ENCODE measurements at regions not wholly inside any gene's neighbourhood (a gene's known extent, or its start where the extent isn't known, plus 50 kb on each side); places are given as distances from the start of the nearest gene placed in this dataset.

DNA sequence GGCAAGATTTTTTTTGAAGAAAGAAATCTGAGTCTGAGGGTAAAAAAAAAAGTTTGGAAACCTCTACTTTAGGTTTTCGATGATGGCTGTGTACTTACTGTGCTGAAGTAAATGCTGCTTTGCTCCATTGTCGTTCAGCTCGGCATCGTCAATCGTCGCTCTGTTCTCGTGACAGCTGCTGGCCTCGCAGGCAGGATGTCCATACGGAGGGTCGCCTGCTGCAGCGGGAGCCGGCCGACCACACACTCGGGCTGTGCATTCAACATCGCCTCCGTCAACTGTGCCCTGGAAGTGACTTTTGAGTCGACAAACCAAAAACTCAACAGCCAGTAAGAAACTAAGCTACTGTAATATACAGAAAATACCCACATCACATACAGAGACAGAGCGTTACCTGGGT is 53.1 kb upstream of the SMOC2 start:
- Histone ChIP-seq H3K4me3 (ENCODE audit: low read depth, low read length) (no peak overlapping the region), H3K4me1 (peaks cover 5% of the 10 kb centered on the region; the same call in 1 of the 2 replicates), H3K27me3 (replicated peaks; ENCODE audit: control insufficient read depth, insufficient read depth, low read length) (no peaks in the 10 kb centered on the region), H3K9me3 (no peaks in the 10 kb centered on the region), H3K36me3 (ENCODE audit: control insufficient read depth, insufficient read depth, low read length) (no peaks in the 10 kb centered on the region)
- Mint-ChIP-seq H3K9me3 (ENCODE audit: unreplicated experiment) (no peaks in the 10 kb centered on the region), H3K27ac (ENCODE audit: unreplicated experiment) (no peak overlapping the region), H3K27me3 (ENCODE audit: insufficient read depth, unreplicated experiment) (no peaks in the 10 kb centered on the region), H3K4me1 (ENCODE audit: low read depth, unreplicated experiment) (no peaks in the 10 kb centered on the region), H3K4me3 (ENCODE audit: unreplicated experiment) (no peak overlapping the region), H3K36me3 (ENCODE audit: insufficient read depth, unreplicated experiment) (no peaks in the 10 kb centered on the region)
- intact Hi-C loops (cut with micrococcal nuclease; ENCODE audit: unreplicated experiment) = no loop called here
- ChIA-PET CTCF (no interaction called here), POLR2A (no interaction called here)
- BruUV-seq (replicated peaks) = no TSS peak
- TF ChIP-seq, protein P1, sequence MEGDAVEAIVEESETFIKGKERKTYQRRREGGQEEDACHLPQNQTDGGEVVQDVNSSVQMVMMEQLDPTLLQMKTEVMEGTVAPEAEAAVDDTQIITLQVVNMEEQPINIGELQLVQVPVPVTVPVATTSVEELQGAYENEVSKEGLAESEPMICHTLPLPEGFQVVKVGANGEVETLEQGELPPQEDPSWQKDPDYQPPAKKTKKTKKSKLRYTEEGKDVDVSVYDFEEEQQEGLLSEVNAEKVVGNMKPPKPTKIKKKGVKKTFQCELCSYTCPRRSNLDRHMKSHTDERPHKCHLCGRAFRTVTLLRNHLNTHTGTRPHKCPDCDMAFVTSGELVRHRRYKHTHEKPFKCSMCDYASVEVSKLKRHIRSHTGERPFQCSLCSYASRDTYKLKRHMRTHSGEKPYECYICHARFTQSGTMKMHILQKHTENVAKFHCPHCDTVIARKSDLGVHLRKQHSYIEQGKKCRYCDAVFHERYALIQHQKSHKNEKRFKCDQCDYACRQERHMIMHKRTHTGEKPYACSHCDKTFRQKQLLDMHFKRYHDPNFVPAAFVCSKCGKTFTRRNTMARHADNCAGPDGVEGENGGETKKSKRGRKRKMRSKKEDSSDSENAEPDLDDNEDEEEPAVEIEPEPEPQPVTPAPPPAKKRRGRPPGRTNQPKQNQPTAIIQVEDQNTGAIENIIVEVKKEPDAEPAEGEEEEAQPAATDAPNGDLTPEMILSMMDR (IDR thresholded peaks at IDR 0.05; ENCODE audit: insufficient read depth in 1 of 2, low read depth in 1 of 2, low read length in 1 of 2, severe bottlenecking in 1 of 2, unreplicated experiment in 1 of 2) = no peak
- DNase-seq = no peak

DNA sequence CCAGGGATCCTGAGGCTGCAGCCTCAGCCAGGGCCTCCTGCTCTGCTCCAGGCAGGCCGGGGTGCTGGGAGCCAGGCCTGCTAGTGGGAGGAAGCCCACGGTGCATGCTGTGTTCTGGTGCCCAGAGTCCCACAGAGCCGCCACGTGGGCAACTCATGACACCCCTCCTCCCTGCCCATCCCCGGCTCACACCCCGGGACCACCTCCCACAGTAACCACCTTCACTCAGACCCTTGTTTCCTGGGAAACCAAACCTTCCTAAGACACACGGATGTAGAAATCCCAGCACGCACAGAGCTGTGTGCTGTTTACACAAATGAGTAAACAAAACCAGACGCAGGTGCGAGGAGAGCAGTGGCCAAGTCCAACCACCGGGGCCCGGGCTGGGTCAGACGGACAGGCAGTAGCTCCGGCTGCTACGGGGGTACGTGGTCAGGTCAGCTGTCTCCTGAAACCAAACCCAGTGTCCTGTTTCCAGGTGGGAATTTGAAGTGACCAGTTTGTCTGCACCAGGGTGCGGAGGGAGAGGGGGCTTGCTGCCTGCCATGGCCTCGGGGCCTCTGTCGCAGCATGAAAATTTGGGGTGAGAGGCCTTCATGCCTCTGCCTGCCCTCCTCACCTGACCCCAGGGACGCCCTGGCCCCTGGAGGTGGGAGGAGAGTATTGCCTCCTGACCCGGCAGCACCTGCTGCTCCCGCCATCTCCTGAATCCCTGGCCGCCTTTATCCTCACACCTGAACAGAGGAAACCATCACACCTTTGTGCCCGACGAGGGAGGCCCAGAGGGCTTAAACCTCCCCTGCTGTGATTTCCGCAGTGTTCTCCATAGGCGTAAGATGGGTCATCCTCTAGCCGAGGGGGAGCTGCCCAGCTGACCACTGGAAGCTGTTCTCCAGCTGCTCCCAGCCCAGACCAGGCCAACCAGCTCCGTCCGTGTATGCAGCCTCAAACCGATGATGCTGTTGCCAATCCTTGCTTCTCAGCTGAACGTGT is 52.0 kb upstream of the SMOC2 start:
- Mint-ChIP-seq H3K27me3 (ENCODE audit: insufficient read depth, unreplicated experiment) (no peaks in the 10 kb centered on the region), H3K4me3 (ENCODE audit: unreplicated experiment) (no peak overlapping the region), H3K27ac (ENCODE audit: unreplicated experiment) (no peak overlapping the region), H3K36me3 (ENCODE audit: insufficient read depth, unreplicated experiment) (no peaks in the 10 kb centered on the region), H3K4me1 (ENCODE audit: low read depth, unreplicated experiment) (no peaks in the 10 kb centered on the region), H3K9me3 (ENCODE audit: unreplicated experiment) (no peaks in the 10 kb centered on the region)
- DNase-seq = peak in 1 of 2 experiments; percentile 60
- H3K27me3 ChIP-seq (replicated peaks; ENCODE audit: control insufficient read depth, insufficient read depth, low read length) = no peaks in the 10 kb centered on the region
- peaks cover 5% of the 10 kb centered on the region; the same call in 1 of the 2 replicates for H3K4me1 ChIP-seq
- ChIA-PET CTCF (no interaction called here), POLR2A (no interaction called here)
- intact Hi-C loops (cut with micrococcal nuclease; ENCODE audit: unreplicated experiment) = no loop called here
- BruUV-seq (replicated peaks) = no TSS peak
- TF ChIP-seq, protein P1 (IDR thresholded peaks at IDR 0.05; ENCODE audit: insufficient read depth in 1 of 2, low read depth in 1 of 2, low read length in 1 of 2, severe bottlenecking in 1 of 2, unreplicated experiment in 1 of 2) = no peak
- no peaks in the 10 kb centered on the region for H3K36me3 ChIP-seq (ENCODE audit: control insufficient read depth, insufficient read depth, low read length)
- H3K9me3 ChIP-seq = no peaks in the 10 kb centered on the region
- no peak overlapping the region for H3K4me3 ChIP-seq (ENCODE audit: low read depth, low read length)

DNA sequence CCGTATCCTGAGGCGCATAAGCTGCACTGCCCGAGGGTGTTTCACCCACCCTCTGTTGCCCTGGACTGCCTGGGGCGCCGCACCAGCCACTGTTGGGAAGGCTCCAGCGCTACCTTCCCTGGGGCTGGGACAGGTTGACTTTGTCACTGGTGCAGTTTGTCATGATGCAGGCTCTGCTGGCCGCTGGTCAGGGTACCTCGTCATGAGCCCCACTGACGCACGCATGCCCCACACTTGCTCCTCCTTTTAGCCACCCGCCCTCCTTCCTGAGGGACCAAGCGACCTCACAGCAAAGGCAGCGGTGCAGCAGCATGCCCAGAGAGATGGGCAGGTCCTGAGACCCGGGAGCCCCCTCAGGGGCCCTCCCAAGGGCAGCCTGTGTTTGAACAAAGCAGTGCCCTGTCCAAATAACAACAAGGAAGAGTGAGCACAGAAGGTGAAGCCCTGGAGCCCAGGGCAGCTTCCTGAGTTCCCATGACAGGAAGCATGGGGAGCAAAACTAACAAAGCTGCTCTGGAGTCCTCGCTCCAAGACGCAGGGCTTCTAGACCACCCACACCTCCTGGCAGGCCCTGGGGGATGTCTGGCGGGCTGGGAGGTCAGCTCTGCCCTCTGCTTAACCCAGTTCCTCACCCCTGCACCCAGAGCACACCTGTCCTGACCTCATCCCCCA is 50.1 kb upstream of the SMOC2 start:
- Mint-ChIP-seq H3K4me1 (ENCODE audit: low read depth, unreplicated experiment) (no peaks in the 10 kb centered on the region), H3K4me3 (ENCODE audit: unreplicated experiment) (no peak overlapping the region), H3K27ac (ENCODE audit: unreplicated experiment) (no peak overlapping the region), H3K27me3 (ENCODE audit: insufficient read depth, unreplicated experiment) (no peaks in the 10 kb centered on the region), H3K9me3 (ENCODE audit: unreplicated experiment) (no peaks in the 10 kb centered on the region), H3K36me3 (ENCODE audit: insufficient read depth, unreplicated experiment) (no peaks in the 10 kb centered on the region)
- Histone ChIP-seq H3K4me3 (ENCODE audit: low read depth, low read length) (no peak overlapping the region), H3K4me1 (peaks cover 5% of the 10 kb centered on the region; the same call in 1 of the 2 replicates), H3K9me3 (no peaks in the 10 kb centered on the region), H3K27me3 (replicated peaks; ENCODE audit: control insufficient read depth, insufficient read depth, low read length) (no peaks in the 10 kb centered on the region), H3K36me3 (ENCODE audit: control insufficient read depth, insufficient read depth, low read length) (no peaks in the 10 kb centered on the region)
- BruUV-seq (replicated peaks) = no TSS peak
- intact Hi-C loops (cut with micrococcal nuclease; ENCODE audit: unreplicated experiment) = no loop called here
- no peak for DNase-seq
- TF ChIP-seq, protein P1 (IDR thresholded peaks at IDR 0.05; ENCODE audit: insufficient read depth in 1 of 2, low read depth in 1 of 2, low read length in 1 of 2, severe bottlenecking in 1 of 2, unreplicated experiment in 1 of 2) = no peak
- CTCF ChIA-PET = no interaction called here
- POLR2A ChIA-PET = no interaction called here

Measured in Caco-2 (cell line).